ENCODE measurements at regions not wholly inside any gene's neighbourhood (a gene's known extent, or its start where the extent isn't known, plus 50 kb on each side); places are given as distances from the start of the nearest gene placed in this dataset.

- CTCF ChIA-PET = no interaction called here
- no peaks in the 10 kb centered on the region for H3K9me2 ChIP-seq (ENCODE audit: insufficient read depth)
Measured at GRCh38 chr10:78890506-78890905, 178.3 kb upstream of the ZMIZ1 start.

More at GRCh38 chr10:78890506-78890905, 178.3 kb upstream of the ZMIZ1 start:
- H3K79me2 ChIP-seq (ENCODE audit: insufficient read depth, low read length) = no peaks in the 10 kb centered on the region
- no peak overlapping the region for H3K4me2 ChIP-seq (ENCODE audit: low read length)
- DNase-seq (ENCODE audit: low read depth, low spot score) (no peak), ATAC-seq (no peak)
- no peak overlapping the region for H2AFZ ChIP-seq (ENCODE audit: low read depth, low read length, poor library complexity, severe bottlenecking)
- no peaks in the 10 kb centered on the region for H3K27me3 ChIP-seq (ENCODE audit: insufficient read depth, low read length)
- no peak for TF ChIP-seq REST (IDR thresholded peaks at IDR 0.05; ENCODE audit: low read depth)
- TF ChIP-seq EZH2phosphoT487 (IDR thresholded peaks at IDR 0.05; ENCODE audit: borderline replicate concordance) = no peak
- TF ChIP-seq SIN3A (IDR thresholded peaks at IDR 0.05; ENCODE audit: low read depth) = no peak
- TF ChIP-seq ATF3 (IDR thresholded peaks at IDR 0.05) = no peak
- TF ChIP-seq YY1 (IDR thresholded peaks at IDR 0.05; ENCODE audit: extremely low read depth, insufficient replicate concordance, low read depth, low read length) = no peak
- TF ChIP-seq EGR1 (IDR thresholded peaks at IDR 0.05; ENCODE audit: low read depth) = no peak
- no peak for TF ChIP-seq CTCF (IDR thresholded peaks at IDR 0.05 in 2 of 3, conservative IDR thresholded peaks at IDR 0.05 in 1 of 3; ENCODE audit: borderline replicate concordance in 1 of 3, insufficient read depth in 1 of 3, low read depth in 2 of 3, low read length in 2 of 3)
- TF ChIP-seq ZNF274 (IDR thresholded peaks at IDR 0.05; ENCODE audit: low read depth, low read length) = no peak
- no peak for TF ChIP-seq SP1 (IDR thresholded peaks at IDR 0.05; ENCODE audit: low read depth)
- TF ChIP-seq CEBPB (IDR thresholded peaks at IDR 0.05; ENCODE audit: low read depth) = no peak
- RAD21 ChIA-PET (ENCODE audit: low non-redundant PET in 1 of 2, low total read pairs in 2 of 2, uncharacterized antibody in 2 of 2, unreplicated experiment in 2 of 2) = no interaction called here
- no peaks in the 10 kb centered on the region for H3K4me1 ChIP-seq (ENCODE audit: control insufficient read depth in 1 of 2, insufficient read depth in 2 of 2, low read length in 2 of 2)
- no peaks in the 10 kb centered on the region for H4K20me1 ChIP-seq (ENCODE audit: insufficient read depth)
- POLR2A ChIA-PET = no interaction called here
- no peaks in the 10 kb centered on the region for H3K36me3 ChIP-seq (ENCODE audit: control insufficient read depth in 1 of 2, insufficient read depth in 2 of 2, low read length in 2 of 2)
- BruUV-seq (replicated peaks) = no TSS peak
- peaks cover 7 to 10% of the 10 kb centered on the region in 2 experiments; a peak in 2 of 4 replicates for H3K9me3 ChIP-seq (ENCODE audit: control insufficient read depth in 1 of 2, insufficient read depth in 1 of 2, low read depth in 1 of 2, low read length in 2 of 2)
- no peak overlapping the region for H3K27ac ChIP-seq (ENCODE audit: low read depth, low read length)
- intact Hi-C loops (cut with micrococcal nuclease) = no loop called here
- H3K4me3 ChIP-seq (replicated peaks in 1 of 2; ENCODE audit: low read depth in 1 of 2, low read length in 2 of 2) = no peak overlapping the region
- H3K9ac ChIP-seq (ENCODE audit: low read length) = no peak overlapping the region

All from HCT116 (cell line).